Heart left ventricle (tissue), 16 donors: ENCODE measurements at regions not wholly inside any gene's neighbourhood (a gene's known extent, or its start where the extent isn't known, plus 50 kb on each side); places are given as distances from the start of the nearest gene placed in this dataset.

ENCODE experiments used
- ATAC-seq, 4 donors: fragments of 200-7000 bp; cut with Tn5 transposase; one replicate each; pipeline ENCODE4 v1.9.1; 2020 to 2022; ENCODE audit warnings: moderate library complexity in 4 of 4, mild to moderate bottlenecking in 3 of 4, moderate number of reproducible peaks in 1 of 4
- DNase-seq, 5 donors: peaks; one replicate each; pipeline ENCODE4 v3.0.0-alpha.2; 2020
- H3K27ac ChIP-seq, 12 donors: fragments of 200-600 bp; sonication (generic) in 4 of 12; one replicate each; pipeline versions ENCODE4 v1.5.0 to v1.8.0; 2016 to 2022; ENCODE audit warnings: mild to moderate bottlenecking in 2 of 12
- H3K27me3 ChIP-seq, 9 donors: fragments of 200-600 bp; sonication (generic) in 2 of 9; one replicate each; pipeline versions ENCODE4 v1.5.1 to v1.8.0; 2016 to 2022; ENCODE audit warnings: mild to moderate bottlenecking in 3 of 9
- H3K36me3 ChIP-seq, 9 donors: fragments of 200-600 bp; sonication (generic) in 2 of 9; one replicate each; pipeline versions ENCODE4 v1.5.0 to v1.8.0; 2018 to 2022; ENCODE audit warnings: mild to moderate bottlenecking in 2 of 9
- H3K4me1 ChIP-seq, 12 donors: fragments of 200-600 bp; sonication (generic) in 4 of 12; one replicate each; pipeline versions ENCODE4 v1.5.0 to v1.8.0; 2016 to 2022; ENCODE audit warnings: mild to moderate bottlenecking in 3 of 12
- H3K4me3 ChIP-seq, 12 donors: fragments of 200-600 bp; sonication (generic) in 4 of 12; one replicate each; pipeline versions ENCODE4 v1.5.0 to v1.8.0; 2017 to 2022; ENCODE audit warnings: mild to moderate bottlenecking in 9 of 12, moderate library complexity in 4 of 12
- H3K9me3 ChIP-seq, 12 donors: fragments of 200-600 bp; sonication (generic) in 4 of 12; one replicate each; pipeline versions ENCODE4 v1.5.0 to v1.8.0; 2016 to 2022; ENCODE audit warnings: mild to moderate bottlenecking in 1 of 12
- POLR2A ChIP-seq, 2 donors: fragments of 450-650 bp; IDR thresholded peaks; one replicate each; pipeline ENCODE4 v1.6.1; 2017; ENCODE audit warnings: antibody characterized with exemption in 2 of 2, mild to moderate bottlenecking in 2 of 2, moderate library complexity in 2 of 2
- WGBS, 4 donors: extraction: QIAGEN DNeasy Blood & Tissue Kit in 2 of 4; methylation state at CpG; one replicate each; pipeline versions ENCODE4 v1.1.5 to v1.1.7; 2013 to 2018; 5-methylcytosine and 5-hydroxymethylcytosine counted together
- intact Hi-C, 10 donors: fragments of 100-400 bp; cut with DNase I; formaldehyde crosslinking; loops; one replicate each; pipeline versions ENCODE4 v1.11.1 to v1.14.2; 2022
- TF ChIP-seq, protein P1 (sequence below), 12 donors: fragments of 200-600 bp; sonication (generic) in 4 of 12; IDR thresholded peaks; one replicate each; pipeline versions ENCODE4 v1.5.0 to v1.8.0; 2018 to 2022; ENCODE audit warnings: antibody characterized with exemption in 12 of 12, mild to moderate bottlenecking in 5 of 12
- donor health status: ischemic (EF 13 %, LVEDD 7.1; RV severe dilation, severe dysfunction).
- donor health status: healthy with polysubstance abuse.
- donor health status: DM: no; HTN: yes; CAD: no.
- donor health status: DM: no; HTN: no; CAD: no.
- donor health status: ischemic (EF 25% LVEDD 6.9; RV normal size, moderate dysfunction).
- donor health status: ischemic (EF 25% LVEDD 5.7; RV mildly dilated, moderate dysfunction).
- donor health status: healthy.
- donor health status: DM: yes; HTN: yes; CAD: no.
- donor health status: ischemic (EF 35%, LVEDD 5.7; RV mildly dilated, moderate dysfunction).
- donor health status: nonischemic (EF 11% LVEDD 7.7; RV severe dilation, severe dysfunction).
- donor health status: DM: yes; HTN: yes; CAD: no.
- donor health status: PGD.
- donor health status: ischemic (EF 29% LVEDD 5.4; RV normal size, mild dysfunction).
- donor health status: nonischemic (EF 23%, LVEDD 6.1; RV moderate dilation, normal function).

DNA sequence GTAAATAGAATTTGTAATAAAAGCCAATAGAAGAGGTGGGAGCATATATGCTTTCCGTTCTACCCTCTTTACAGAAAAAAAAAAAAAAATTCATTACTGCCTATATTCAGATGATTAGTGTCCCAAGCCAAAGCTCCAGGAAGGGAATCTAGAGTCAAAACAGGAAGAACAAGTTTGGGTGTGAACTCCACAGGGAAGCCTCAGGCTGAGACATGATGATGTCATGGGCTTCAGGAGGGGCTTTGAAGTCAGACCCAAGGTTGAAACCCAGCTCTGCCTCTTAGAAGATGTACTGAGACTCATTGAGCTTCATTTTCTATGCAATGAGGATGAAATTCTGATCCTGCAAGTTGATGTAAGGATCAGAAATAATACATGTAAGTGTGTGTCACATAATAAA lies 250.0 kb upstream of the ADGRL2 start:
- intact Hi-C loops = loop anchor here in 6 of 10 donors (2.0 to 10.0 kb wide), 7 partner anchors 136 to 252 kb away; partner anchors contain the start of gene ADGRL2 (in 1 of the 6)
- ATAC-seq (peak in 2 of 4 donors; percentile 28 to 72), DNase-seq (no peak)
- Histone ChIP-seq H3K4me1 (peaks cover 0 to 20% (median 0%) of the 10 kb centered on the region in 12 donors), H3K4me3 (no peak overlapping the region), H3K9me3 (no peaks in the 10 kb centered on the region), H3K36me3 (no peaks in the 10 kb centered on the region), H3K27me3 (no peaks in the 10 kb centered on the region), H3K27ac (peak overlapping the region in 1 of 12 donors; percentile 7)
- 55 to 80% (median 71%) methylated on average over 1 of the region's 1 CpG for WGBS, 4 donors
- no peak for TF ChIP-seq POLR2A (IDR thresholded peaks at IDR 0.05)
- TF ChIP-seq, protein P1, sequence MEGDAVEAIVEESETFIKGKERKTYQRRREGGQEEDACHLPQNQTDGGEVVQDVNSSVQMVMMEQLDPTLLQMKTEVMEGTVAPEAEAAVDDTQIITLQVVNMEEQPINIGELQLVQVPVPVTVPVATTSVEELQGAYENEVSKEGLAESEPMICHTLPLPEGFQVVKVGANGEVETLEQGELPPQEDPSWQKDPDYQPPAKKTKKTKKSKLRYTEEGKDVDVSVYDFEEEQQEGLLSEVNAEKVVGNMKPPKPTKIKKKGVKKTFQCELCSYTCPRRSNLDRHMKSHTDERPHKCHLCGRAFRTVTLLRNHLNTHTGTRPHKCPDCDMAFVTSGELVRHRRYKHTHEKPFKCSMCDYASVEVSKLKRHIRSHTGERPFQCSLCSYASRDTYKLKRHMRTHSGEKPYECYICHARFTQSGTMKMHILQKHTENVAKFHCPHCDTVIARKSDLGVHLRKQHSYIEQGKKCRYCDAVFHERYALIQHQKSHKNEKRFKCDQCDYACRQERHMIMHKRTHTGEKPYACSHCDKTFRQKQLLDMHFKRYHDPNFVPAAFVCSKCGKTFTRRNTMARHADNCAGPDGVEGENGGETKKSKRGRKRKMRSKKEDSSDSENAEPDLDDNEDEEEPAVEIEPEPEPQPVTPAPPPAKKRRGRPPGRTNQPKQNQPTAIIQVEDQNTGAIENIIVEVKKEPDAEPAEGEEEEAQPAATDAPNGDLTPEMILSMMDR (IDR thresholded peaks at IDR 0.05) = no peak

DNA sequence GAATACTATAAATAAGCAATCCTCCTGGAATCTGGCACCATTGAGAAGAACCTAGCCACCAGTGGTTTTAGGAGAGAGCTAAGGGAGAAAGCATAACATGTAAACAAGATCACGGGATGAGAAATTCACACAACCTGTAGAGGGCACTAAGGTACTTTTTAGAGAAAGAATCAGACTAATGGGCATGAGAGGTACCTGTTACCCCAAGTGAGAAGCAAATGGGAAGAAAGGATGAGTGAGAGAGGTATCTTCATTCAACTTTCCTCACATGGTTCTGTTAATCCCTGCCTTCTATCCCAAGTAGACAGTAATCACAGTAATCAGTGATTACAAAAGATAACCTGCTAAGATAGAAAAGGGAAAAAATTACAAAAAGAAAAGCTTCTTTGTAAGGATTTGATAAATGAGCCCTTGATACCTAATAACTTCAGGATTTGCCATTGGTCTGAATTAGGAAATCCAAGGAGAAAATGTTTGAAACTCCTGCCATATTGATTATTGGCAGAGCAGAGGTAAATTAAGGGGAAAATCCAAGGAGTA lies 251.1 kb upstream of the ADGRL2 start:
- H3K9me3 ChIP-seq = no peaks in the 10 kb centered on the region
- TF ChIP-seq, protein P1 (IDR thresholded peaks at IDR 0.05) = peak; percentile 28 to 64 (median 50)
- no peak for TF ChIP-seq POLR2A (IDR thresholded peaks at IDR 0.05)
- no peaks in the 10 kb centered on the region for H3K36me3 ChIP-seq
- no peaks in the 10 kb centered on the region for H3K27me3 ChIP-seq
- intact Hi-C loops = loop anchor here in 8 of 10 donors (2.0 to 10.0 kb wide), 10 partner anchors 115 to 253 kb away; partner anchors contain the start of gene ADGRL2 (in 1 of the 8)
- H3K4me3 ChIP-seq = no peak overlapping the region
- peaks cover 0 to 20% (median 0%) of the 10 kb centered on the region in 12 donors for H3K4me1 ChIP-seq
- ATAC-seq (peak; percentile 58 to 88 (median 70)), DNase-seq (no peak)
- WGBS, 4 donors = 11 to 19% (median 16%) methylated on average over 1 of the region's 1 CpG
- no peak overlapping the region for H3K27ac ChIP-seq

DNA sequence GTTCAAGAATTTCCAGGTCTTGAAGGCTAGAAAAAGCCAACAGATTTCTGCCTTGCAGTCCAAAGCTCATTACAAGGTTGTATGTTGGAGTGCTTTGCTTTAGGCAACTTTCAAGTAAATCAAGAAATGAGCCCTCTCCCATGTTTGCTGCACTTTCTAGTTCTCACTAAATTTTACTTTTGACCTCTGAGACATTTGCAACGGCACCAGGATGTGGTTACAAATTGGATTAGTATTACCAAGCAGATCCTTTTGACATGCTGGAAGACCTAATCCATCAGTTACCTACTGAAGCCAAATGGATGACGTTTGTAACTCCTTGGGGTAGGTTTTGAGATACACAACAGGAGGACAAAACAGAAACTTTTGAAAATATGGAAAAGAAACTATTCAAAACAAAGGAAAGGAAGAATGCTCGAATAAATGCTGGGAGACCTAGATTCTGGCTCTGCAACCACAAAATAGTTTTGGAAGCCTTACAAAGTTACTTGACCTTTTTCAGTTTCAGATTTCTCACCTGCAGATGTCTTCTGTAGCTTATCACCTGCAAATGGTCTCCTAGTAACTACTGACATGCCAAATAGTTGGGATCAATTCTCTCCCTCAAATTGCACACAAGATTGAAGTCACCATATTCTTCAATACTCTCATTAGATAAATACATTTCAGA lies 251.7 kb upstream of the ADGRL2 start:
- Histone ChIP-seq H3K36me3 (no peaks in the 10 kb centered on the region), H3K27me3 (no peaks in the 10 kb centered on the region), H3K4me1 (peaks cover 0 to 20% (median 0%) of the 10 kb centered on the region in 12 donors), H3K4me3 (no peak overlapping the region), H3K27ac (no peak overlapping the region), H3K9me3 (no peaks in the 10 kb centered on the region)
- intact Hi-C loops = loop anchor here in 4 of 10 donors (5.0 to 10.0 kb wide), 4 partner anchors 114 to 244 kb away; no protein-coding TSS in a partner anchor
- TF ChIP-seq POLR2A (IDR thresholded peaks at IDR 0.05) = no peak
- TF ChIP-seq, protein P1 (IDR thresholded peaks at IDR 0.05) = no peak
- DNase-seq (no peak), ATAC-seq (no peak)
- 67 to 71% (median 69%) methylated on average over 3 of the region's 3 CpGs for WGBS, 4 donors

- no peaks in the 10 kb centered on the region for H3K27me3 ChIP-seq
- TF ChIP-seq POLR2A (IDR thresholded peaks at IDR 0.05) = no peak
- TF ChIP-seq, protein P1 (IDR thresholded peaks at IDR 0.05) = no peak
- WGBS, 4 donors = 79 to 89% (median 81%) methylated on average over 2 of the region's 2 CpGs
- H3K4me3 ChIP-seq = peak overlapping the region in 2 of 12 donors; percentile 15 to 26
- no peaks in the 10 kb centered on the region for H3K36me3 ChIP-seq
- intact Hi-C loops = loop anchor here in 4 of 10 donors (5.0 to 10.0 kb wide), 4 partner anchors 113 to 243 kb away; no protein-coding TSS in a partner anchor
- no peaks in the 10 kb centered on the region for H3K9me3 ChIP-seq
- H3K4me1 ChIP-seq = peaks cover 0 to 20% (median 0%) of the 10 kb centered on the region in 12 donors
- peak in 1 of 4 donors; percentile 64 for ATAC-seq
- DNase-seq = no peak
- peak overlapping the region in 5 of 12 donors; percentile 9 to 50 (median 18) for H3K27ac ChIP-seq
These were observed 252.8 kb upstream of the ADGRL2 start for GRCh38 chr1:81547912-81548303.
